Type B pancreatic cell (in vitro differentiated cells): ENCODE measurements at regions not wholly inside any gene's neighbourhood (a gene's known extent, or its start where the extent isn't known, plus 50 kb on each side); places are given as distances from the start of the nearest gene placed in this dataset.
A peak's percentile ranks its signal among the peaks of the same experiment; 100 is the strongest.

Experiments
- DNase-seq: peaks from one replicate; pipeline ENCODE4 v3.0.0; 2021; ENCODE audit warnings: mixed read lengths; ENCODE audit not compliant: unreplicated experiment; ENCODE audit errors: extremely low spot score
- H3K27ac Mint-ChIP-seq: 2 replicates; pipeline ENCODE4 v1.8.0; 2021; ENCODE audit warnings: mild to moderate bottlenecking, mixed read lengths
- H3K27me3 Mint-ChIP-seq: 2 replicates; pipeline ENCODE4 v1.8.0; 2021; ENCODE audit warnings: mixed read lengths
- H3K36me3 Mint-ChIP-seq: 2 replicates; pipeline ENCODE4 v1.8.0; 2021; ENCODE audit warnings: mixed read lengths
- H3K4me1 Mint-ChIP-seq: one replicate; pipeline ENCODE4 v1.8.0; 2021; ENCODE audit warnings: mixed read lengths; ENCODE audit not compliant: unreplicated experiment
- H3K4me3 Mint-ChIP-seq: 2 replicates; pipeline ENCODE4 v1.8.0; 2021; ENCODE audit warnings: mild to moderate bottlenecking, mixed read lengths
- H3K9me3 Mint-ChIP-seq: 2 replicates; pipeline ENCODE4 v1.8.0; 2021; ENCODE audit warnings: mixed read lengths
- TF ChIP-seq, protein P1 (sequence below): fragments of 200-600 bp; sonication (generic); conservative IDR thresholded peaks from 2 replicates; pipeline ENCODE4 v1.5.0; 2021; ENCODE audit warnings: antibody characterized with exemption, mild to moderate bottlenecking

DNA sequence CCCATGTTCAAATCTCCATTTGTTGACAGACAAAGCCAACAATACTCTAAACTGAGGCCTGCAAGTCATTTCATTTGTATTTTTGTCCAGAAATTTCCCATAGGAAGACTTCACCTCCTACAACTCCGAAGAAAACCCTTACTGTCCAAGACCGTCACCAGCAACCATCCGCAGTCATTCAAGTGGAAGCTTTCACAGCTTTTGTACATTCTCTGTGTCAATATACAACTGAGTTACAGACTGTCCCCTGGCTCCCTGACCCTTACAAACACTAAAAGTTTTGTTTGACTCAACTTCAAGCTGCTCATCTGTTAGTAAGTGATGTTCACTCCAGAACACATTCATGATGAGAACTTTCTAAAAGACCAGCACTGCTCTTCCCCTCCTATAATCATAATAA, 210.1 kb downstream of the DEPDC1B start:
- no peaks in the 10 kb centered on the region for H3K36me3 Mint-ChIP-seq
- TF ChIP-seq, protein P1, sequence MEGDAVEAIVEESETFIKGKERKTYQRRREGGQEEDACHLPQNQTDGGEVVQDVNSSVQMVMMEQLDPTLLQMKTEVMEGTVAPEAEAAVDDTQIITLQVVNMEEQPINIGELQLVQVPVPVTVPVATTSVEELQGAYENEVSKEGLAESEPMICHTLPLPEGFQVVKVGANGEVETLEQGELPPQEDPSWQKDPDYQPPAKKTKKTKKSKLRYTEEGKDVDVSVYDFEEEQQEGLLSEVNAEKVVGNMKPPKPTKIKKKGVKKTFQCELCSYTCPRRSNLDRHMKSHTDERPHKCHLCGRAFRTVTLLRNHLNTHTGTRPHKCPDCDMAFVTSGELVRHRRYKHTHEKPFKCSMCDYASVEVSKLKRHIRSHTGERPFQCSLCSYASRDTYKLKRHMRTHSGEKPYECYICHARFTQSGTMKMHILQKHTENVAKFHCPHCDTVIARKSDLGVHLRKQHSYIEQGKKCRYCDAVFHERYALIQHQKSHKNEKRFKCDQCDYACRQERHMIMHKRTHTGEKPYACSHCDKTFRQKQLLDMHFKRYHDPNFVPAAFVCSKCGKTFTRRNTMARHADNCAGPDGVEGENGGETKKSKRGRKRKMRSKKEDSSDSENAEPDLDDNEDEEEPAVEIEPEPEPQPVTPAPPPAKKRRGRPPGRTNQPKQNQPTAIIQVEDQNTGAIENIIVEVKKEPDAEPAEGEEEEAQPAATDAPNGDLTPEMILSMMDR, result no peak
- H3K27me3 Mint-ChIP-seq, result no peaks in the 10 kb centered on the region
- peak overlapping the region; percentile 56 for H3K27ac Mint-ChIP-seq
- H3K9me3 Mint-ChIP-seq, result no peaks in the 10 kb centered on the region
- peaks cover 40% of the 10 kb centered on the region for H3K4me1 Mint-ChIP-seq
- DNase-seq, result no peak
- peak overlapping the region; percentile 84 for H3K4me3 Mint-ChIP-seq

DNA sequence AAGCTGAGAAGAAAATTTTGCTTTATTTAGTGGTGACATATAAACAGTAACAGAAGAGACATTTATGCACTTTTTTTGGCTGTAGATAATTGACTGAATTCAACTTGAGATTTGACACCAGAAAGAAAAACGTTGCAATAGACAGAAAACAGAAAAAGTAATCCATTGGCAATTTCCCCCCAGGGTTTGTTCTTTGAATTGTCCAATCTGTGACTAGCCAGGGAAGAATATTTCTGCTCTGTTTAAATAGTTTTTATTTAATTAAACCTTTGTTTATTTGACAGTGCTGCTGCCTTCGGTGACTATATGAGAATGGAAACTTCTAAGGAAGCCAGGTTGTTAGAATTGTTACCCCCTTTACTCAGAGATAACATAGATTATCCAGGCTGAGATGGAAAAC, 210.6 kb downstream of the DEPDC1B start:
- Mint-ChIP-seq H3K4me1 (peaks cover 40% of the 10 kb centered on the region), H3K4me3 (peak overlapping the region; percentile 84), H3K27me3 (no peaks in the 10 kb centered on the region), H3K9me3 (no peaks in the 10 kb centered on the region), H3K36me3 (no peaks in the 10 kb centered on the region), H3K27ac (peak overlapping the region; percentile 91)
- TF ChIP-seq, protein P1, result no peak
- no peak for DNase-seq

DNA sequence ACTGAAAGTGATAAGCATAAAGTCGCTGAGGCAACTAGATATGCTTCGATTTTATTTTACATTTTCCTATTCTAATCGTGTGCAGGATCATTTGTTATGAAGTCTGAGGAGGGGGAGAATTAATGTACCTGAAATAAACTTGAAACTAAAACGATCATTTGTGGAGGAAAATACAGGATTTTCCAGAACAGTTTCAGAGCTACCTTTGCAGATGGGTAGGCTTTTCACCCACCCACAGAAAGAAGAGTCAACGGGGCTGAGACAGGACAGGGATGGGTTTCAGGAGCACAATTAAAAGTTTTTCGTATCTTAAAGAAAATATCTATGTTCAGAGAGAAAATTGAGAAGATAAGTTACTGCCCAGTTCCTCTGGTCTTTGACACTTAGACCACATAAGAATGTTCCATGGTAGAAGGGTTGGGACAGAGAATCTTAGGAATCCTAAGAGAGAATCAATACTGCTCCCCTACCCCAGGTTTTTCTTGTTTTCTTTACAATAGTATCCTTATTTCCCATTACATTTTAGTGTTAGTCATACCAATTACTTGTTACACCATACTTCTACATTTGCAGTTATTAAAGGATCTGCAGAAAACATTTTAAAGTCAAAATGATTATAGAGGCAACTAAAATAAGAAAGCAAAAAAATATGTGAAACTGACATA, 211.4 kb downstream of the DEPDC1B start:
- peak overlapping the region; percentile 91 for H3K27ac Mint-ChIP-seq
- peaks cover 38% of the 10 kb centered on the region for H3K4me1 Mint-ChIP-seq

DNA sequence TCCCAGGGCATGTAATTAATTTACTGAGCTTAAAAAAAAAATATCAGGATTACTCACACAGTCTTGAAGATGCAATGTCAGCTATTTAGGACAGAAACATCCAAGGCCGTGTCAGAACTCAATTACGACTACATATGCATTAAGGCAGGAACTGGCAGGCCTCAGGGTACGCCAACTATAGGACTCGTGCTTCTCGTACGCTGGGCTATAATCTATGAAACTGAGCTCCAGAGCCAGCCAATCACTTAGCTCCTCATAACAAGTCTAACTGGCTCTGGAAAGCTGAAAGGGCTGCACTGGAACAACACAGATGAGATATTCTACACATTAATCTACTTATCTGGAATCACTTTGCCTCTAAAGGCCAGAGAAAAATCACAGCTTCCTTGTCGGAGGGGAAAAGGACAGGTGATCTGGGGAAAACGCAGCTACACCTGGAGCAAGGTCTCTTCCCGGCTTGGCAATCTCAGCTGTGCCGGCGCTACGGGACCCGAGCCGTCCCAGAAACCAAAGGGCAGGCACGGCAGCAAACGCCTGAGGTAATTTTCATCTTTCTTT, 212.0 kb downstream of the DEPDC1B start:
- no peak for DNase-seq
- Mint-ChIP-seq H3K9me3 (no peaks in the 10 kb centered on the region), H3K27ac (peak overlapping the region; percentile 91), H3K36me3 (no peaks in the 10 kb centered on the region), H3K4me3 (peak overlapping the region; percentile 84), H3K27me3 (no peaks in the 10 kb centered on the region), H3K4me1 (peaks cover 32% of the 10 kb centered on the region)
- TF ChIP-seq, protein P1, result no peak

More for the DNA sequence above, 211.4 kb downstream of the DEPDC1B start:
- H3K9me3 Mint-ChIP-seq, result no peaks in the 10 kb centered on the region
- no peaks in the 10 kb centered on the region for H3K36me3 Mint-ChIP-seq
- no peaks in the 10 kb centered on the region for H3K27me3 Mint-ChIP-seq
- TF ChIP-seq, protein P1, result no peak
- peak overlapping the region; percentile 84 for H3K4me3 Mint-ChIP-seq
- DNase-seq, result no peak

DNA sequence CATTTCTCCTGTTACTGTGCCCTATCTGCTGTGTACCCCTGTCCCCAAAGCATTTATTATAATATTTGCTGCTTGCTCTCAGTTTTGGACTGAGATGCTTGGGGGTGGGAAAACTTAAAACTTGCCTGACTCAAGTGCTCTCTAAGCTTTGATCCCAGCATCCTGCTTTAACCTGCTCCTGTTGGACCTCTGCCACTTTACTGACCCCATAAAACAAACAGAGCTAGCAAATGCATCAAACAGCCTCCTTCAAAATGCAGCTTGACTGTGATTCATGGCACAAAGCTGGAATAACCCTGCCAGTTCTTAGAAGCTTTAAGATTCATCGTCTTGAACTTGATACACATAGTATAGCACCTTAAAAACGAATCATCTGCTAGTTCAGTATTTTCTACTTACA, 212.5 kb downstream of the DEPDC1B start:
- peak overlapping the region; percentile 84 for H3K4me3 Mint-ChIP-seq
- H3K36me3 Mint-ChIP-seq, result no peaks in the 10 kb centered on the region
- peaks cover 30% of the 10 kb centered on the region for H3K4me1 Mint-ChIP-seq
- DNase-seq, result no peak
- H3K27ac Mint-ChIP-seq, result peak overlapping the region; percentile 91
- no peaks in the 10 kb centered on the region for H3K9me3 Mint-ChIP-seq
- TF ChIP-seq, protein P1, result no peak
- no peaks in the 10 kb centered on the region for H3K27me3 Mint-ChIP-seq
